GM19035 (cell line): ENCODE measurements at regions not wholly inside any gene's neighbourhood (a gene's known extent, or its start where the extent isn't known, plus 50 kb on each side); places are given as distances from the start of the nearest gene placed in this dataset.

Source experiments
- ATAC-seq: cut with Tn5 transposase; IDR thresholded peaks from one replicate; pipeline ENCODE4 v1.9.1; 2021; ENCODE audit not compliant: unreplicated experiment

DNA sequence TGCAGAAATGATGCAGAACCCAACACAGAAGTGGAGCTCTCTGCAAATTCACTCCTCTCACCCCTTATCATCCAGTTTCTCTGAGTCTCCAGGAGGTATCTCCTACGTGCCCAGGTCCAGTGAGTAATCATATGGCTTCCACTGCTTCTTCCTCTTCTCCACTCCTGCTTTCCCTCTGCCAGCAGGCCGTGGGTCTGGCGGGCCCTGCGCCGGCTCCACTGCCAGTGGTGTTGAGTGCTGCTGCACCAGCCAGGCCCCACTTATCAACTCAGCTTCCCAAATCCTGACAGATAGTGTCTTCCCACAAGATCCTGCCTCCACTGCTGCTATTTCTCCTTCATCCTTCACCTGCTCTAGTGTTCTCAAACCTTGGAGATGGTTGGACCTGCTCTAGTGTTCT is 227.6 kb upstream of the PARD3B start:
- no peak for ATAC-seq

DNA sequence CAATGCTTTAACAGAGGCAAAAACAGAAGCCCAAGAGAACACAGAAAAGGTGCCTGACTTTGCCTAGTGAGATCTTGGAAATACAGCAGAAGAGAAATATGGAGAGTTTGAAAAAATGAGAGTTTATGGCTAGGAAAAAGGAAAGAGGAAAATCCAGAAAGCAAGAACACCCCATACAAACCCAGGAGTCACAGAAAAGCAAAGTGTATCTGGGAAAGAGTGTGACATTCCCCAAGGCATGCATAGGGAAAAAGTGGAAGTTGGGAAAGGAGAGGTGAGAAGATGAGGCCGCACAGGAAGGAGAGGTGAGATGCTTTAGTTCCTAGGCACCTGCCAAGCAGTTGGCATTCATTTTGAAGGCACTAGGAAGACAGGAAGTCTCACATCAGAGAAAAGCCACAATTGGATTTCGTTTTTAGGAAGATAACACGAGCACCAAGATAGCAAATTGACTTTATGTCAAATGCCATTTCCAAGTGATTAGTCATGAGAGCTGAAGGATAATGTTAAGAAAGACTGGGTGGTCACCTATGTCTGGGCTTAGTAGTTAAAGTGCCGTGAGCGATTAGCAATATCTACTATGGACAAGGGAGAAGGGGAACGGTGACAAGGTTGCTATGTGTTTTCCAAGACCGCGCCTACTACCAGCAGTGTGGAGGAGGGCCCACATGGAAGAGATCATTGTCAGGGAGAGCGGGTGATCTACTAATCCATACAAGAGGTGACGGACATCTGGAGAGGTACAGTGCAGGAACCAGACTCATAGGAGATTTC is 224.1 kb upstream of the PARD3B start:
- no peak for ATAC-seq

DNA sequence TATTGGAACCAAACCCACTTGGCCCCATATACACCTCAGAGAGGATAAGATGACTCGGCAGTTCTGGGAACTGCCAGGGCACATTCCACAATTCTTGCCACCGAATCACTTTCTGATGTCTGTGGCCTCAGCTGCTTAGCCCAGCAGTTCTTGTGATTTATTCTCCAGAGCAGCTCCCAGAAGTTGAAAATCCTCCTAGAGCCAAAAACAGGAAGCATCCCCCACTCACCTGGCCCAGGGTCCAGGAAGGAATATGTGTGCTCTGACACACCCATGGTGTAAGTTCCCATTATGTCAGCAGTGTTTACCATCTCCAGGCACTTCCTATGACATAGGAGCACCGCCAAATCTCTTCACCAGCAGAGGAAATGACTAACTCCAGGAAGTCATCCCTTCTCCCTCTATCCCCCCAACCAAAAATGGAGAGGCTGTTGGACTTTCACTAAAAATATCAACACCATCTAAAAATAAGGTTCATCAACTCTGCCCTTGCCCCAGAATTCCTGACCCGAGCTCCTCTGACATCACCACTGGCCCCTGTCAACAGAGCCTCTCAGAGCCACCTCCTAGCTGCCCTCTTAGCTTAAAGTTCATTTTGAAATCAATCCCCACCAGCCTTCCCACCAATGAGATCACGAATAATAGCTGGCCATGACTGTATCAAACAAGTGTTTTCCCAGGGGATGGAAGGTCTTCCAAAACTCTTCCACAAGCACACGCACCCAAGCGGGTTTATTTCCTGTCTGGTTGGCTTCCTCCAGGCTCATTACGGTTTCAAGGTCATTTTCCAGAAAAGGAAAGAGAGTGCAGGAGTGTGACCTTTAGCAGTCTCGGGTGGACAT is 223.1 kb upstream of the PARD3B start:
- no peak for ATAC-seq

DNA sequence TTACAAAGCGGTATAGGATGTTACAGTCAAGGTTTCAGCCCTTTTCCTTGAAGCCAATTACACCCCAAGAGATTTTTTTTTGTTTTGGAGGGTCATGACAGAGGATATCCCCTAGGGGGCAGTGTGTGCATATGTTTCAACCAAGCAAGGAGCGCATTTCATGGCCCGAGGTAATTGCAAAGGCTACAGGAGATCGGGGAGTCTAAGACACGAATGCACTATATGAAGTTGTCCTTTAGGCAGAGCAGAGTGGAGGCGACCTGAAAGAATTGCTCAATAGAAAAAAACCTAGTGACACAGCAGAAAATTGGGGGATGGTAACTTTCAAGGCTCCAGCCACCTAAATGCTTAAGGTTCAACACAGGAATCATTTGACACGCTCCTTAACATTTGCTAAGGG is 219.8 kb upstream of the PARD3B start:
- peak; percentile 94 for ATAC-seq

DNA sequence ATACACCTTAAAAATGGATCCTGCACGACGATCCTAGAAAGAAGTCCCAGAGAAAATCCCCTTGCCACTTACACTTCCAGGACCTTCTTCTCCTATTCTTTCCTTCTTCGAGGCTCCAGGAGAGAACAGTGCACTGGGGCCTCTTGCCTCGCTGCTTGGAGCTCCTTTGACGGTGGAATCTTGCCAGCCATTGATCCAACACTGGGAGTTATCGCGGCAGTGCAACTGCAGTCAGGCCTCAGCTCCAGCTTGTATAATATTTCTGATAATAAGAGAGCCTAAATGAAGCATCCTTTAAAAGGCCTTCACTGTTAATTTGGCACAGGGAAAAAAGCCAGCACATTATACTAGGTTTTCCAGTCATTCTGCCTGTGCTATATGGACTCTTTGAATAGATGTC is 216.9 kb upstream of the PARD3B start:
- no peak for ATAC-seq

DNA sequence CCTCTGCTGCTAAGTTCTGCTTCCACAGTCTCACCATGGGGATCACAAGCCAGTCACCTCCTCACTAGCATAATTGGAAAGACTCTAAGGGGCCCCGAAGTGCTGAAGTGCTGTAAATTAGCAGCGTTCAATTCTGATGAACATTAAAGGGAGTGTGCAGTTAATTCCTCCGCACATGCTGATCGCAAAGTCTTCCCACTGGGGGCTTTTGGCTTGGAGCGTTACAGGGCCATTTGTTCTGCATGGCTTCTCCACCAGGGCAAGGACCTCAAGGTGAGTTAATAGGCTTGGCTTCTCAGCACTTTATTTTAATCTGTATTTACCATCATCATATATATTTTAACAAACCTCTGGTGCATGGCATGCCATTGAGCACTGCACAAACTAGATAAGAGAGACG is 216.3 kb upstream of the PARD3B start:
- no peak for ATAC-seq

DNA sequence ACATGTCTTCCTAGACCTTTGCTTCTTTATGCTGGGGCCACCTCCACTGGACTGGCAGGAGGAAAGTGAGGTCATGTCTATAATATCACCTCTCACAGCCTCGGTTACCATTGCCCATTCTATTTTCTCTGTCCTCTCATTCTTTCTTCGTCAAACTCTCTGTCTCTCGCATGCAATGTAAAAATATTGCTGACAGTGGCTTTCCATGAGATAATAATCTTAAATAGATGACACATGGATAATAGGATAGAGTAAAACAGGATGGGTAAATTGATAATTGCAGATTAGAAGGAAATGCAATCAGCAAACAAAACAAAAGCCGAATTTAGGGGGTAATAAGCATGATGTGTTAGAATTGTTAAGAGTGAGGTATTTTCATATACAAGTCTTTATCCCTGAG is 215.7 kb upstream of the PARD3B start:
- no peak for ATAC-seq

DNA sequence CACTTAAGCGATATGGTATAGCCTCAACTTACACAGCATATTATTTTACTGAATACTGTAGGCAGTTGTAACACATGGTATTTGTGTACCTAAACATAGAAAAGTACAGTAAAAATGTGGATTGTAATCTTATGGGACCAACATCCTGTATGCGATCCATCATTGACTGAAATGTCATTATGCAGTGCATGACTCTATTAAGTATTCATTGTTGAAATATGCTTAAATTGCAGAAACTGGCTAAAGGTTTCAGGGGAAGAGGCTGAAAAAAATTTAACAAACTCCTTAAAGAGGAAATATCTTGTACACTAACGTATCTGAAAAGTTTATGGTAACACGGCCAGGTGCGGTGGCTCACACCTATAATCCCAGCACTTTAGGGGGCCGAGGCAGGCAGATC is 214.1 kb upstream of the PARD3B start:
- ATAC-seq: no peak

DNA sequence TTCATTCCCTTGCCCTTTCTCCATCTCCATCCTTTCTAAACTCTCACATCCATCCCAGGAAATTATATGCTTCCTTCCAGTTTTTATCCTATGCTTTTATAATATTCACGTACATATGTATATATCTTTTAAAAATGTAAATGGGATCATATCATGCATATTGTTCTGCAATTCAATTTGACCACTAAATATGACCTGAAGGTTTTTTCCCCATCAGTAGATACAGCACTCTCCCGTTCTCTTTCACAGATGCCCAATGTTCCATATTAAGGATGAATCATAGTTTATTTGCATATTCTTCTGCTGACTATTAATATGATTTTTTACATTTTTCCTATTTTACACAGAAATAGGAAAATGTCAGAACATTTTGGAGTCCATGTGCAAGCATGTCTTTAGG is 213.3 kb upstream of the PARD3B start:
- no peak for ATAC-seq

DNA sequence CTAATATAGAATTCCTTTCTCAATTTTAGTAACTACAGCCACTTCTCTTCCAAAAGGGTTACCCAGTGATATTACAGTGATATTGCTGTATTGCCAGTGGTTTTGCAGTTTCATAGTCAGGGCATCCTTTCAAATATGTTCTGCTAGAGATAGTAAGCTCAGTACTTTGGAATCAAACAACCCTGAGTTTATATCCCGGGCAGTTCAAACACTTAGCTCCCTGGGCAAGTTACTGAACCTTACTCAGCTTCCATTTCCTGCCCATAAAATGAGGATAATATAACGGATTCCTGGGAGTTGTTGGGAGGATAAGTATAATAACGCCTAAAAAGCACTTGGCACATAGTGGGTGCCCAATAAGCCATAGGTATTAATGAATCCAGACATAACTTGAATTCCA is 212.6 kb upstream of the PARD3B start:
- ATAC-seq: no peak

DNA sequence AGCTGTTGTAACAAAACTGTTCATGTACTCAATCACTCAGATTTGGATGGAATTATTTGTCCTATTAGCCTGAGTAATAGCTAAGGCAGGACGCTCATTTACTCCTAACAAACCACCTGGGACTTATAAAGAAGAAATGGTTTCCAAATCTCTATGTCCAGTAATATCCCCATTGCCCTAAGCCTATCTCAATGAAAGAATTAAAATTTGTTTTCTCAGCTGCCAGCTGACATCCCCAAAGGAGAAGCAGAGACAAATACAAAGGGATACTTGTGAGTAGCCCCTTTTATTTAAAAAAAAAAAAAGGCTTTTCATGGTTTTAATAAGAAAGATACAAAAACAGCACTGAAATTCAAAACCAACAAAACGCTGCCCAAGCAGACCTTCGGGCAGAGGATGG is 211.4 kb upstream of the PARD3B start:
- ATAC-seq: no peak

DNA sequence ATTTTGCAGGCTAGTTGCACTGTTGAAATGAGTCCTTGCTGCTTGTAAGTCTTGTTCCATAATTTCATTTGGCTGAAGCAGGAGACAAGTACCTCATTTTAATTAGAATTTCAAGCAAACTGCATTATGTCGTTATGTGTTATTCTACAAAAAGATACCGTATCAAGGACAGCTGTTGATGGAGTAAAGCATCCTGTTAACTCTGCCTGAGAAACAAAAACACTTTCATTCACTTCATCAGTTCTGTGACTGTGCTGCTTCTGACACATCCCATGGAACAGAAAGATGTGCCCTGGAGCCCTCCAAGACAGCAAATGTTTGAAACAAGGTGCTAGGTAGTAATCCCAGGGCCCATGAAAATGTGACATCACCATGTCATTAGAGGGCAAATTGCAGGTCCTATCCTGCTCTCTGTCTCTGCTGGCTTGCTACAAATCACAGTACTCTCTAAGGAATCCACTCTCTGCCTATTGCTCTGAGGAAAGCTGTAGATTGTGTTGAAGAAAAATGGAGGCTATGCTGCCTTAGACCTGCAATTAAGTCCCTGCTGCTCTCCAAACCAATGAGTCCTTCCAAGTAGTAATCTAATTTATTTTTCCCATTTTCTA is 209.7 kb upstream of the PARD3B start:
- ATAC-seq: no peak

DNA sequence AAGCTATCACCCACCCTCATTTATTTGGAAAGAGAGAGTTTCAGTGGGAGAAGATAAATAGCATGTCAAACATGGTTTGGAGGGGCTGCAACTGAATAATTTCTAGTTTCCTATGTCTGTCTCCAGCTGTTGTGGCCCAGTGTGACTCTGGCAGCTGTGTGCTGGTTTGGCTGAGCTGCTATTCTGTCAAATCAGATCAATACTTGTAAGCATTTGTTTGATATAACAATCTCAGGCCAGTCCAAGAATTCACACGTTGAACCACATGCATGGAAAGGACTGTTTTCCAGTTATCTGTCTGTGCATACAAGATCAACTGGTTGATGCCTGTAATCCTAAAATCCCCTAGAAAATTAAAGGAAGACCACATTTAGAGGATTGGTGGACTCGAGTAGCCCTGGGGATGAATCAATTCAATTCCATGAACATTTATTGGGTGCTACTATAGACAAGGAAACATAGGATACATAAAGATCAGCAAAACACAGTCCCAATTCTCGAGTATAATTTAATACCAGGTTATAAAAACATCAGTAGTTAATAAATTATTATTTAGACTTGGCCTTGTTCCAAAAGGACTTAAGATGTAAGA is 209.0 kb upstream of the PARD3B start:
- ATAC-seq: no peak

DNA sequence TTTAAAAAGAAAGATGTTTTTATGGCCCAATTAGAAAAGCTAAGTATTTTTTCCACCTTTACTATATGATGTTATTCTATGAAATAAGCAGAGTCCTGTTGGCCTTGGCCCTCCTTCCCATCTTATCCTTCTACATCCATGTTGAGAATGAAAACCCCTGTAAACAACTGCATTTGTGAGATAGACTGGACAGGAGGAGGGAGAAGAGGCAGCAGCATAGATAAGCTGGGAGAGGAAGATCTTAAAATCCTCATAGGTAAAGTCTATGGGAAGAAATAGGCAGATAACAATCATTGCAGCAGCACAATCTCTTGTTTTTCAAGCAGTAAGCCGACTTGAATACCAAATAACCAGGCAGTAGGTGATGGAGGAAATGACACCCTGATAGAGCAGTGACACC is 207.6 kb upstream of the PARD3B start:
- no peak for ATAC-seq

DNA sequence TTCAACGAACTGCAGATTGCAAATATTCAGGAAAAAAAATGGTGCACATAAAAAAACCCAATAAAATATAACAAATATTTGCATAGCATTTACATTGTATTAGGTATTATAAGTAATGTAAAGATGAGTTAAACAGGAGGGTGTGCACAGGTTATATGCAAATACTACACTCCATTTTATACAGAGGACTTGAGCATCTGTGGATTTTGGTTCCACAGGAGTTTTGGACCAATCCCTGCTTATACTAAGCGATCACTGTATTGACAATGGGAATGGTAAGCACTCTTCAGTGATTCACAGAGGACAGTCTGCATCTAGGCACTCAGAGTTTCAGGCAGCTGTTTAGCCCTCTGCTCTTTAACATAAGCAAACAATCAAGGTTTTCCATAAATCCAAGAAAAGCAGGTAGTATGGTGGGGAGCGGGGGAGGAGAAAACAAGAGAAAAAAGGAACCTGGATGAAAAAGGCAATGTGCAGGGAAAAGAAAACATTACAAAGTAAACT is 206.0 kb upstream of the PARD3B start:
- no peak for ATAC-seq

DNA sequence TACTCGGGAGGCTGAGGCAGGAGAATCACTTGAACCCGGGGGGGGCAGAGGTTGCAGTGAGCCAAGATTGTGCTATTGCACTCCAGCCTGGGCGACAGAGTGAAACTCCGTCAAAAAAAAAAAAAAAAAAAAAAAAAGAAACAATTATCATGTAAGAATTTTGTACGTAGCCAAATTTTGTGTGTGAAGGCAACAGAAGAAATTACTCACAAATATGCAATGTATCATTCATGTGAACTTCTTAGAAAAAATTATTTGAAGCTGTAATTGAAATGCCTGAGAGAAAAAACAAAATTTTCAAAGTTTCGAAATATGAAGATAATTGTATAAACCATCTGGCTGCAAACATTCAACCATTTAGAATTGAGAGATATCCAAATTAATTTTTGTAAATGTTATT is 204.8 kb upstream of the PARD3B start:
- ATAC-seq: no peak

DNA sequence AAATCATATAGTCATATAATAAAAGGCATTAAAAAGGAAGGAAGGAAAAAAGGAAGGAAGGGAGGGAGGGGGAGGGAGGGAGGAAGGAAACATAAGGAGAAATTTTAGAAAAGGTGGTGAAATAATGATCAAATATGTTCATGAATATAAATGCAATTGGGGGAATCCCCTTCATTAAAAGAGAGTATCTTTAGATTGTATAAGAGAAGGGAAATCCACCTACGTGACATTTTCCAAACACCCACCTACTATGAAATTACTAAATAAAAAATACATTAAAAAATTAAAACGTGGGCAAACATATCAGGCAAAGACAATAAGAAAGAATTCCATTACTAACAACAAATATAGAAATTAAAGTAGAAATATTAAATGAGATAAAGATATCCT is 203.4 kb upstream of the PARD3B start:
- ATAC-seq: no peak

DNA sequence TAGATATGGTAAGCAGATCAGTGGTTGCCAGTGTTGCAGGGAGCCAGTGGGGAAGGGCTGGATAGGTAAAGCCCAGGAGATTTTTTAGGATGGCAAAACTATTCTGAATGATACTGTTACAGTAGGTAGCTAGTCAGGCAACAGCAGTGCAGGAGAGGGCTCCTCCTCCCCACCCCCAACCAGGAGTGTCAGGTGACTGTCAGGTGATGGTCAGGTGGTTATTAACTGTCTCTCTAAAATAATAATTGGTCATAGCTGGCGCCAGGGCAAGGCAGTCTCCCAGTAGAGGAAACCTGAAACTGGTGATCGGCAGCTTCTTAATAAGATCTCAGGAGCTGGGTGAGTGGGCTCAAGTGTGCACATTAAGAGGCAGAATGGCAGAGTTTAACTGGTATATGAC is 201.6 kb upstream of the PARD3B start:
- no peak for ATAC-seq

DNA sequence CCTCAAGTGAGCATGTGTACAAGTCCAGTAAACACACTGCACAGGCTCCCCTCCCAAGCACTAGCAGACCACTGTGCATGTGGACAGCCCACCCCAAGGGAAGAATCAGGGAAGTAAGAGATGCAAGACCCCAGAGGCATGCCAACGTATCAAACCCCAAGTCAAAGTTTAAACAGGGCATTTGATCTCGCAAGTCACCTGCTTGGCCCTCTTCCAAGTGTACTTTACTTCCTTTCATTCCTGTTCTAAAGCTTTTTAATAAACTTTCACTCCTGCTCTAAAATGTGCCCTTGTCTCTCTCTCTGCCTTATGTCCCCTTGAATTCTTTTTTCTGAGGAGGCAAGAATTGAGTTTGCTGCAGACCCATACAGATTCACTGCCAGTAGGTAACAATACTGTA is 201.2 kb upstream of the PARD3B start:
- no peak for ATAC-seq

DNA sequence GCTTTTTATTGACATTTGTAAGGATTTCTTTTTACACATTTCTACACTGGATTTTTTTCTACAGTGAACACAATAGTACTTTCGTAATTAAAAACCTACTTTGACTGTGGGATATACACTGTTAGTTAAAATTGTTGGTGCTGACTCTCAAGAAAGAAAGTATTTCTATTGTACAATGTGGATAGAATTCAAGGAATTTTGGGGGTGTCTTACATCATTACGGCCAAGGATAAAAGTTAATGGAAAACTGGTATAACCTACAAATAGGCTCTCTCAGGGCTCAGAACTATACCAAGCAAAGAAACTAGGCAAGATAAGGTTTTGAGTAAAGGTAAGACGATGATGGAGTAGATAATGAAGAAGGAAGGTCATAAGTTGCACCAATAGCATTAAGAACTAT is 198.4 kb upstream of the PARD3B start:
- no peak for ATAC-seq

DNA sequence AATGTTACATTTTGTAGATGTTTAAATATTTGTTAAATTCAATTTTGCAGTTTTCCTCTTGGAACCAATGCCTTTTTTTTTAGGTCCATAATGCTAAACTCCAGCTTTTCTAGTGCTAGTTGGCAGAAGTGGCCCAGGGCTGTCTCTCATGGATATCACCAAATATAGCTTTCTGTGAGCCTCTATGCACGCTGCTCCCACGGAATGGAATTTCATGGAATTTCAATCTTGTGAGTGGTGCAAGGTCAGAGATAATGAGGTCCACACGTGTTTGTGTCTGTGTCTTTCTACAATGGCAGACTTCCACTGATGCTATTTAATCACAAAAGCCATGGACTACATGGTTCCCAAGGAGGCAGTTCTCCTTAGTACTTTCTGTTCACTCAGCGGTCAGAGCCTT is 191.5 kb upstream of the PARD3B start:
- ATAC-seq: no peak

DNA sequence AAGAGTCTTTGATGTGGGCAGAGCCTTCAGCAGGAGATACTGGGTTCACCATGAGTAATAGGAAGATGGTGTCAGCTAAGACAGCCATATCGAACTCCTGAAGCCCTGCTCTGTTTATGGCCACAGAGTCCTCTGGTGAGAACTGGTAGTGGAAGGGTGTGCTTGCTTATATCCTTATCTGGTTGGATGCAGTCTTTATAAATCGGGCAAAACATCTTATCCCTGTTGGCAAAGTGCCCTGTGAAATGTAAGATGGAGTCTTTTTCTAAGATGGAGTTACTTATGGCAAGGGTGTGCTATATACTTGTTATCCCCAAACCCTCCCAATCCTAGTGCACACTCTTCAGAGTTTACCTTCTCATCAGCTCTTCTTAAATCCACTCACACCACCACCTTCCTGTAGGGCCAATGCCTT is 190.8 kb upstream of the PARD3B start:
- no peak for ATAC-seq
